ENCODE measurements at regions not wholly inside any gene's neighbourhood (a gene's known extent, or its start where the extent isn't known, plus 50 kb on each side); places are given as distances from the start of the nearest gene placed in this dataset.
A peak's percentile ranks its signal among the peaks of the same experiment; 100 is the strongest.
"Not testable (repeated sequence)": the region's sequence is repeated elsewhere in the genome, so short reads cannot be mapped to it uniquely, and the experiment has no call there.

DNA sequence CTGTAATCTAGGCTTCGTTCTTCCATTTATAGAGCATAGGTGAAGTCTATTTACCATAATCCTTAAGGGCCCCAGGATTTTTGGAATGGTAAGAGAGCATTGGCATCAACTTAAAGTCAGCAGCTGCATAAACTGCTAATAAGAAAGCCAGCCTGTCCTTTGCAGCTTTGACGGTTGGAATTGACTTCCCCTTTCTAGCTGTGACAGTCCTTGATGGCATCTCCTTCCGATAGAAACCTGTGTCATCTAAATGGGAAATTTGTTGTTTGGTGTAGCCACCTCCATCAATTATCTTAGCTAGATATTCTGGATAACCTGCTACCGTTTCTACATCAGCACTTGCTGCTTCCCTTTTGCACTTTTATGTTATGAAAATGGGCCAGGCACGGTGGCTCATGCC is 58.0 kb upstream of the GLYATL1B start:
- Histone ChIP-seq H3K36me3 (ENCODE audit: control insufficient read depth in 4 of 4, insufficient read depth in 4 of 4, low read length in 3 of 4) (no peaks in the 10 kb centered on the region), H3K4me3 (ENCODE audit: control insufficient read depth in 1 of 7, extremely low read depth in 1 of 7, insufficient read depth in 4 of 7, low read depth in 2 of 7, low read length in 6 of 7) (no peak overlapping the region), H3K27me3 (replicated peaks in 2 of 5; ENCODE audit: control insufficient read depth in 4 of 5, insufficient read depth in 5 of 5, low read length in 4 of 5) (no peaks in the 10 kb centered on the region), H3K9me3 (ENCODE audit: control extremely low read depth in 1 of 5, control insufficient read depth in 4 of 5, insufficient read depth in 2 of 5, low read depth in 1 of 5, low read length in 4 of 5) (peaks cover 0 to 5% (median 2%) of the 10 kb centered on the region in 5 experiments), H3K4me1 (ENCODE audit: control extremely low read depth in 1 of 4, control insufficient read depth in 4 of 4, insufficient read depth in 4 of 4, low read length in 3 of 4) (no peaks in the 10 kb centered on the region), H3K27ac (ENCODE audit: insufficient read depth in 1 of 2, low read depth in 1 of 2, low read length in 2 of 2, poor library complexity in 1 of 2, severe bottlenecking in 2 of 2) (no peak overlapping the region)
- DNase-seq, result peak in 2 of 3 donors; percentile 35 to 49
- ChIA-PET POLR2A (interaction anchor here (0.6 kb wide), 1 partner anchor 635 kb away, joined by 3 read pairs; no protein-coding TSS in a partner anchor), CTCF (interaction anchor here (1.3 to 1.4 kb wide), 3 partner anchors 19 to 71 kb away, joined by 3 read pairs; no protein-coding TSS in a partner anchor)
- WGBS (ENCODE audit: insufficient coverage), result 58% methylated on average over 2 of the region's 5 CpGs

DNA sequence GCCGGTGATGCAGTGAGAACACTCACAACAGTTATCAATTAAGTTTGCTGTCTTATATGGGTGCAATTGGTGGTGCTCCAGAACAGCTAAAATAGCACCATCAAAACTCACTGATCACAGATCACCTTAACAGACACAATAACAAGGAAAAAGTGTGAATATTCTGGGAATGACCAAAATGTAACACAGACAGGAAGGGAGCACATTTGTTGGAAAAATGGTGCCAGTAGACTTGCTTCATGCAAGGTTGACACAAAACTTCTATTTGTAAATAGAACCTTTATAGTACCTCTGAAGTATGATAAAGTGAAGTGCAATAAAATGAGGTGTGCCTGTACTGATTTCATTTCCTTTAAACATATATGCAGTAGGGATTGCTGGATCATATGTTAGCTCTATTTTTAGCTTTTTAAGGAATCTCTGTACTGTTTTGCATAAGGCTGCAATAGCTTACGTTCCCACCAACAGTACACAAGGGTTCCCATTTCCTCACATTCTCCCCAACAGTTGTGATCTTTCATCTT is 56.7 kb upstream of the GLYATL1B start:
- POLR2A ChIA-PET, result no interaction called here
- Histone ChIP-seq H3K27ac (ENCODE audit: insufficient read depth in 1 of 2, low read depth in 1 of 2, low read length in 2 of 2, poor library complexity in 1 of 2, severe bottlenecking in 2 of 2) (no peak overlapping the region), H3K9me3 (ENCODE audit: control extremely low read depth in 1 of 5, control insufficient read depth in 4 of 5, insufficient read depth in 2 of 5, low read depth in 1 of 5, low read length in 4 of 5) (peaks cover 0 to 5% (median 2%) of the 10 kb centered on the region in 5 experiments), H3K36me3 (ENCODE audit: control insufficient read depth in 4 of 4, insufficient read depth in 4 of 4, low read length in 3 of 4) (no peaks in the 10 kb centered on the region), H3K27me3 (replicated peaks in 2 of 5; ENCODE audit: control insufficient read depth in 4 of 5, insufficient read depth in 5 of 5, low read length in 4 of 5) (no peaks in the 10 kb centered on the region), H3K4me1 (ENCODE audit: control extremely low read depth in 1 of 4, control insufficient read depth in 4 of 4, insufficient read depth in 4 of 4, low read length in 3 of 4) (no peaks in the 10 kb centered on the region), H3K4me3 (ENCODE audit: control insufficient read depth in 1 of 7, extremely low read depth in 1 of 7, insufficient read depth in 4 of 7, low read depth in 2 of 7, low read length in 6 of 7) (no peak overlapping the region)
- CTCF ChIA-PET, result interaction anchor here (1.4 kb wide), 1 partner anchor 72 kb away, joined by 3 read pairs; no protein-coding TSS in a partner anchor
- DNase-seq, result no peak
- WGBS (ENCODE audit: insufficient coverage), result no CpG with 5 or more reads among the region's 2 CpGs

- 90% methylated on average over 2 of the region's 4 CpGs for WGBS (ENCODE audit: insufficient coverage)
- no peak for DNase-seq
- no peaks in the 10 kb centered on the region for H3K27me3 ChIP-seq (replicated peaks in 2 of 5; ENCODE audit: control insufficient read depth in 4 of 5, insufficient read depth in 5 of 5, low read length in 4 of 5)
- no peak overlapping the region for H3K4me3 ChIP-seq (ENCODE audit: control insufficient read depth in 1 of 7, extremely low read depth in 1 of 7, insufficient read depth in 4 of 7, low read depth in 2 of 7, low read length in 6 of 7)
- H3K36me3 ChIP-seq (ENCODE audit: control insufficient read depth in 4 of 4, insufficient read depth in 4 of 4, low read length in 3 of 4), result no peaks in the 10 kb centered on the region
- ChIA-PET POLR2A (no interaction called here), CTCF (no interaction called here)
- H3K27ac ChIP-seq (ENCODE audit: insufficient read depth in 1 of 2, low read depth in 1 of 2, low read length in 2 of 2, poor library complexity in 1 of 2, severe bottlenecking in 2 of 2), result no peak overlapping the region
- no peaks in the 10 kb centered on the region for H3K4me1 ChIP-seq (ENCODE audit: control extremely low read depth in 1 of 4, control insufficient read depth in 4 of 4, insufficient read depth in 4 of 4, low read length in 3 of 4)
- peaks cover 0 to 5% (median 2%) of the 10 kb centered on the region in 5 experiments for H3K9me3 ChIP-seq (ENCODE audit: control extremely low read depth in 1 of 5, control insufficient read depth in 4 of 5, insufficient read depth in 2 of 5, low read depth in 1 of 5, low read length in 4 of 5)
These were observed 56.1 kb upstream of the GLYATL1B start for GRCh38 chr11:59030037-59030436.

DNA sequence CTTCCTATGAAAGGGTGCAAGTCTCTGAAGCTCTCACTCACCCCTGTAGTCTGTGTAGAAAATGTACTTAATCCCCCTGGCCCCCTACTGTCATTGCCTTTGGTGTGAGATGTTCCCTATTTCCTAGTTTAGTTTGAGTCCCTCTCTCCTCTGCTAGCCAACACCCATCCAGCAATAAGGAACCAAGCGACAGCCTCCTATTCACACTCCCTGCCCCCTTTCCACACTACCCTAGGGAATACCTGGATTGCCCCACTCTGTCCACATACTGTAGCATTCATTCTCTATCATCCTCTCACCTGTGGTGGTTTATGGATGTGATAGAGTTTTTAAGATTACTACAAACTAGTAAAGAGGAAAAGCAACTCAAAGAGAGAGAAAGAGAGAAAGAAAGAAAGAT is 54.4 kb upstream of the GLYATL1B start:
- no CpG with 5 or more reads among the region's 1 CpG for WGBS (ENCODE audit: insufficient coverage)
- POLR2A ChIA-PET; H3K4me3 ChIP-seq (ENCODE audit: control insufficient read depth in 1 of 7, extremely low read depth in 1 of 7, insufficient read depth in 4 of 7, low read depth in 2 of 7, low read length in 6 of 7): not testable (repeated sequence)

More for the DNA sequence above, 54.4 kb upstream of the GLYATL1B start:
- H3K36me3 ChIP-seq (ENCODE audit: control insufficient read depth in 4 of 4, insufficient read depth in 4 of 4, low read length in 3 of 4); CTCF ChIA-PET; DNase-seq; H3K4me1 ChIP-seq (ENCODE audit: control extremely low read depth in 1 of 4, control insufficient read depth in 4 of 4, insufficient read depth in 4 of 4, low read length in 3 of 4); H3K9me3 ChIP-seq (ENCODE audit: control extremely low read depth in 1 of 5, control insufficient read depth in 4 of 5, insufficient read depth in 2 of 5, low read depth in 1 of 5, low read length in 4 of 5); H3K27ac ChIP-seq (ENCODE audit: insufficient read depth in 1 of 2, low read depth in 1 of 2, low read length in 2 of 2, poor library complexity in 1 of 2, severe bottlenecking in 2 of 2); H3K27me3 ChIP-seq (replicated peaks in 2 of 5; ENCODE audit: control insufficient read depth in 4 of 5, insufficient read depth in 5 of 5, low read length in 4 of 5): not testable (repeated sequence)
